ENCODE measurements at regions not wholly inside any gene's neighbourhood (a gene's known extent, or its start where the extent isn't known, plus 50 kb on each side); places are given as distances from the start of the nearest gene placed in this dataset.

DNA sequence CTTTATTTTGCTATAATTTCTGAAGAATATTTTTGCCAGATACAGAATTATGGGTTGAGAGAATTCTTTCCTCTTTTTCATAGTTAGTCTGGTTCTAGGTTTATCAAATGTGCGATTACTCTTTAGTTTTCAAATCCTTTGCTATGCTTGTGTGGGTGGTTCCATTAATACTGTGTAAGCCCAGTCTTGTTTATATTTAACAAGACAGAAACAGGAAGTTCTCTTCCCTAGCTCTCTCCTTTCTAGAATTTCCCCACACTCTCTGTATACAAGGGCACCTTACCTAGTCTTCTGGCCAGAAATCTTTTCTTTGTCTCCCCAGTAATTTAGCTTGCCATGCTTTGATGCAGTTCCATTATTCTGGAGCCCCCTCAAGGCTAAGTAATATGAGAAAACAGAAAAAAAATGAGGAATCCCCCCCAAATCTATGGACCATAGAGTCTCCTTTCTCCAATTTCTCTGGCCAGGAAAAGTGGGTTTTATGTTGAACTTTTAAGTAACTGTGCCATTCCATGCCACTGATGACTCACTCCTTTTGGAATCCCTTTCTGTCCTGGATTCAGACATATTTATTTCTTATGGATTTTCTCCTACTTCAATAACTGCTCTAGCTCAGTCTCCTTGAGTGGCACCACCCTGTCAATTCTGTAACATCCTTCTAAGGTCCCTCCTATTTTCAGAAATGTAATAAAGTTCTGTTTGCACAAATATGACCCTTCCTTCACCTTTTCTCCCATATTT lies 1714.1 kb downstream of the EFNA5 start:
- FAIRE-seq: no peak

DNA sequence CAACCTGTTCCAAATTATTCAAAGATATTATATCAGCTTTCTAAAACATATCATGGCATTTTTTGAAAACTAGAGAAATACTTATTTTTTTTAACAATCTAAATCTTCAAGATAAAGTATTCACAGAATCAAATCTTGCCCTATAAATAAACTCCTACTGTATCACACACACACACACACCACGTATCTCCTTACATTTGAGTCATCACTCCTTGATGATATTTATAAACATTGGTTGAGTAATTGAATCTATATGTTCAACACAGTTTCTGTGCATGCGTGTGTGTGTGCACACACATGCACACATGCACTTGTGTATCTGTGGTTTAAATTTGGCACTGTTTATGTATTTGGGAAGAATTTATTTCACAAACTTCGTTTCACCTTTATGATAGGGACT lies 1716.4 kb downstream of the EFNA5 start:
- no peak for FAIRE-seq

DNA sequence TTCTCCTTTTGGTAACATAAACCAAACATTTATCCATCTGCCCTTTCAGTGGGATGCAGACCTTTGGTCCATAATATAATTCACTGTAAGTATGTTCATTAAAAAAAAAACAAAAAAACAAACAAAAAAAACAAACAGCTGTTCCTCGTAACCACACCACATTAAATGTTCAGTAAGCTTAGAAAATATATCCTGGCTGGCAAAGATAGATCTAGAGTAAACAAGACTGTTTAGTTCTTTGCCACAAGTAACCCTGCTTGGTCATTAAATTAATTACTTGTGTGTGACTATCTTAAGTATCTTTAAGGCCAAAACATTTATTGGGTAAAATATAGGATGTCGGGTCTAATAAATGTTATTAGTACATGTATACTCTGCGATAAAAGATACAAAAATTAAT lies 1717.1 kb downstream of the EFNA5 start:
- FAIRE-seq: no peak

DNA sequence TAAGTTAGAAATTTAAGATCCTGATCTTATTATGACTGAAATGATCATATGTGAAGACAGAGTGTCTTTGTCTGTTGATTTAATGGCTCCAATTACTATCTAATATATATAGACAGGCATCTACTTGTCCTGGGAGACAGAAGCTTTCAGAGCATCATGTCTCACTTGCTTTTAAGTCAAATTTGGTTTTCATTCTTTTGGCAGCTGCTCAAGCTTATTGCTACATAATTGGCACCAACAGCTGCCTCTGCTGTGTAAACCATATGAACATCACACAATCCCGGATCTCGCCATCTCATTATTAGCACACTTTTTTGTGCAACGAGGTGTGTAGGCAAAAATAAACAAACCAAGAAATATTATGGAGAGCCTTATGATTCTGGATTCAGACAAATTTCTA lies 1717.9 kb downstream of the EFNA5 start:
- FAIRE-seq: no peak

DNA sequence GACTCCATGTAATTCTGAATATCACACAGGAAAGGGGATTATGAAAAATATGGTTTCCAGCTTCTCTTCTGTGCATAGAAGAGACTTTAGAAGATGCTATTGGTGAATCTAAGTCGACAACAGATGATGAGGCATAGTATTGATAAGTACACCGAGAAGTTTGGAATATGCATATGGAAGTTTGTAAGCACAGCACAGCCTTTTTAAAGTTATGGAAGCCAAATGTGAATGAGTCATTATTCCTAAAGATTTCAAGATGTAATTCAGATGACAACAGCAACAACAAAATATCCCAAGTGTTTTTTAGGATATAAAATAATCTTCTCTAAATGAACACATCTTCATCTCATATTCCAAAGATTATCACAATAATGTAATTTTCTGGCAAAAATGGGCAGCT lies 1723.3 kb downstream of the EFNA5 start:
- FAIRE-seq: no peak

DNA sequence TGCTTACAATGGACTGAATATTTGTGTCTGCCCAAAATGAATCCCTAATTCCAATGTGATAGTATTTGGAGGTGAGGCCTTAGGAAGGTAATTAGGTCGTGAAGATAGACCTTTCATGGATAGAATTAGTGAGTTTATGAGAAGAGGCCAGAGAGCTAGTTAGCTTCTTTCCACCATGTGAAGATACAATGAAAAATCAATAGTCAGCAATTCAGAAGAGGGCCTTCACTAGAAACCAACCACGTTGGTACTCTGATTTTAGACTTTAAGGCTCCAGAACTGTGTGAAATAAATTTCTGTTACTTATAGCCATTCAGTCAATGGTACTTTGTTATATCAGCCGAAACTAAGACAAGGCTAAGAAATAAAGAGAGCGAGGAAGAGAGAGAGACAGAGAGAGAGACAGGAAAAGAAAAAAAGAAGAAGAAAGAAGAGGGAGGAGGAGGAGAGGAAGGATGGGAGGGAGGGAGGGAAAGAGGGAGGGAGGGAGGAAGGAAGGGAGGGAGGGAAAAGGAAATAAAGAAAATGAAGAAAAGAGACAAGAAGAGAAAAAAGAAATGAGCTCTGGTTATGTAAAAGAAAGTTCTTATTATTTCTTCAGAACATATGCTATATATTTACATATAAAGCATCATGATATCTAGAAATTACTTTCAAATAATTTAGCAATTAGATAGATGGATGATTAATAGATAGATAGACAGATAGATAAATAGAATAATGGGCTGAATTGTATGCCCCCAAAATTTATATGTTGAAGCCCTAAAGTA lies 1725.3 kb downstream of the EFNA5 start:
- FAIRE-seq: no peak

DNA sequence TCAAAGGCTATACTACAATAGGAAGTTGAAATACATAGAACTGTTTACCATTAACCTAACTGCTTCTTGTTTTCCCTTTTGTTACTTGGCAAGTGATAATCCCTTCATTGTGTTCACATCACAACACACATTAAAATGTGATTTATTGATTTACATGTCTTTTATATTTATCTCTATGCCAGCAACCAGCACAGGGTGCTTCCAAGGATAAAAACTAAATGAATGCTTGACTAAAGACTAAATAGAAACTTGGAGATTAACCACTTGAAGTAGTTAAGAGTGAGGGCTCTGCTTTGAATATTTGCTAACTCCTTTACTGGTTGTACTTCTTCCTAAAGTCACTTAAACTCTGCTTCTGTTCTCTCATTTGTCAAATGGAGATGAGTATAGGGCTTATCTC lies 1730.6 kb downstream of the EFNA5 start:
- FAIRE-seq: no peak

DNA sequence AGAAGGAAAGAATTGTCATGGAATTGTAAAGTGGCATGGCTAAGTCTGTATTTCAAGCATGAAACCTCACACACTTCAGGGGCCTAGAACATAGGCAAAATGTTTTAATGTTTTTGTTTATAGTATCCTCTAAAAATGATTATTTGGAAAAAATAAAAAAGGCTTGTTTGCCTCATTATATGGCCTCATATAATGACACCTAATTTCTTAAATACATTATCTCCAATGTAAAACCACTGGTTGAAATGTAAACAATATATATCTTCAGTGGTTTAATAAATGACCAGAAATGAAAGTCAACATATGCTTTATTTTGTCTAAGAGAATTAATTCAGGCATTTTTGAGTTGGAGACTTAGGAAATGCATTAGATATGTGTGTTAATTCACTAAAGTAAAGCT lies 1736.6 kb downstream of the EFNA5 start:
- no peak for FAIRE-seq

DNA sequence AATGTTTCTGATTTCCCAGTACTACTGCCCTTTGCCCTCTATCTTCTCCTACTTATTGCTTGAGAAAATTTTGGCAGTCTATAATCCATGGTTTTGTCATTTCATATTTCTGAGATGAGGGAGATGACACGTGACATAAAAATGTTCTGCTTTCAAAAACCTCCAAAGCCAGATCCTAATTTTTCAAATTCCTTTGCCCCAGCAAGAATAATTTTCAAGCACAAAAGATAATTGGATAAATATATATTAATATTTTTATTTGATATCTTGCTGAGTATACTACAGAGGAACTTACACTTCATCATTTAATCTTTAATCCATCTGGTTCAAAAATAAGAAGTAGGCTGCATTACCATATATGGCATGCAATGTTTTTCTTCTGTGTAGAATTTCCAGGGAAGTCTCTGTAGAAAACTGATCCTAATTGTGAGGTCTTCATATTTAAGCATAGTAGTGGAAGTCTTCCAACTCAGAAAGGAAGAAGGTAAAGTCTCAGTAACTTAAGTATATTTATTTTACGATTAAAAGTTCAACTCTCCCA lies 1738.8 kb downstream of the EFNA5 start:
- no peak for FAIRE-seq

DNA sequence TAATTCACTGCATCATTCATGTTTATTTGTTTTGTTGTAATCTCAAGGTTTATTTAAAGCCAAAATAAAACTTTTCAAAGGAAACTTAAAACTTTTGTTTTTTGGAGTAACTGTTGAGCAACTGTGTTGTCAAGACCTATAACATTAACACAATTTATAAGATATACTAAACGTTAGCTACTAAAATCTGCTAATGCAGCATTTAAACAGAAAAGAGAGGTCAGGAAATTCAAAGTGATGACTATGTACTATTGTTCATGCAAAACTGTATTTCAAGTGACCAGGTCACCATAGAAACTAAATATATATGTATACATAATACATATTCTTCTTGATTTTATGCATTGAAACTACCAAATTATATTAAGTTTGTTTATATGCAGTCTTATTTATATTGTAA lies 1740.9 kb downstream of the EFNA5 start:
- FAIRE-seq: peak; percentile 24

DNA sequence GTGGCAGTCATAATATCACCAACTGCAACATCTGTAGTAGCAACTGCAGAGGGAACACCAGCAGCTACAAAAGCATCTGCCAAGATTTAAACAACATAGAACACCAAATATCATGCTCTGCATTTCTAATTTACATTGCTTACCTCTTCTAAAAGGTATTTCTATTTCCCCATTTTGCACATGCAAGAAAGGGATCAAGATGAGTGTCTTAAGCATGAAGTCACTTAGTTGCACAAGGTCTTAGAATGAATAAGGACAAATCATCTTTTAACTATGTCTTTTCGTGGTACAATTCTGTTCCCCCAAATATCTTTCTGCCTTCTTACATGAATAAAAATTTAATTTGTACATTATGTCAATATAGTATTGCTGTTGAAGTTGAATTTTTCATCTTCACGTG lies 1746.4 kb downstream of the EFNA5 start:
- no peak for FAIRE-seq

DNA sequence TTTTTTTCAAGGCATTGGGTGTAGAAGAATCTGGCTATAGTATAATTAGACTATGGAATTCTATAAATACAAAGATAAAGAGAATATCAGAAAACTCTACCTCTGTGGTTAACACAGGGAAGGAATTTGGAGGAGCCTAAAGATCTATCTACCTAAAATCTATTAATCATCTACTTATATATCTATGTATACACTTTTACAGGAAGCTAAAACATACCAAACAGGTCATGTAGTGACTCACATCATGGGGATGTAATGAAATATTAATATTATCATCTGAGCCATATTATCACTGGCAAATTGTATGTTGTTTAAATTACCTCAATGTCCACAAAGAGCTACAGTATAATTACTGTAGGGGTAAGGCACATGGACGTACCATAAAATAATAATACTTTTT lies 1748.2 kb downstream of the EFNA5 start:
- FAIRE-seq: no peak

DNA sequence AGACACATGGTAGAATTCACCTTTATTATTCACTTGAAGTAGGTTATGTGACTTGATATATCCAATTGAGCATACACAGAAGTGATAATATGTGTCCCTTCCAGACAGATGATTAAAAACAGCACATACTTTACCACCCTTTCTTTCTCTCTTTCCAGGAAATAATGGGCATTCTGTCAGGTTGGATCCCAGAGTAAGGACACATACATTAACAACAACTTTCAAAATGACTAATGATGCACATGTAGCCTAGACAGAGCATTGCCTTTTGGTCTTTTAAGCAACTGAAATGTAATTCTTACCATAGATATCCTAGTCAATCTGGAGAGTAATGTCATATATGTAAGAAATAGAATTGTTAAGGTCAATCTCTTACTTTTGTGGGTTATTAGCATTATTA lies 1748.7 kb downstream of the EFNA5 start:
- FAIRE-seq: no peak

DNA sequence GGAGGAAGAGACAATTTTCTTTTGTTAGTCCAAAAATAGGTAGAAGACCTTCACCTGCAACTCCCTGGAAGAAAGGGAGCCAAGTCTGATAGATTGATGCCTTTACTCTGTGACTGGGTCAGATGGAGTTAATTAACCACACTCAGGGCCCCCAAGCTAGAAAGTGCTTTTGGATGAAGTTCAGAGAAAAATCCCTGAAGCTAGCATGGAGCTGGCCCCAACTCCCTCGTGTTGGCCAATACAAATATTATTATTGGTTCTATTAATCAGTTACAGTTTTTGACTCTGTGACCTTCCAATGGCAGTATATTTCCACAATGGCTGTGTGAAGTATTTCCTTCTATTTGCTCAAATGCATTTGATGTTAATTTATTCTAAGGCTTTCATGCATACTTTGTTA lies 1753.5 kb downstream of the EFNA5 start:
- no peak for FAIRE-seq

DNA sequence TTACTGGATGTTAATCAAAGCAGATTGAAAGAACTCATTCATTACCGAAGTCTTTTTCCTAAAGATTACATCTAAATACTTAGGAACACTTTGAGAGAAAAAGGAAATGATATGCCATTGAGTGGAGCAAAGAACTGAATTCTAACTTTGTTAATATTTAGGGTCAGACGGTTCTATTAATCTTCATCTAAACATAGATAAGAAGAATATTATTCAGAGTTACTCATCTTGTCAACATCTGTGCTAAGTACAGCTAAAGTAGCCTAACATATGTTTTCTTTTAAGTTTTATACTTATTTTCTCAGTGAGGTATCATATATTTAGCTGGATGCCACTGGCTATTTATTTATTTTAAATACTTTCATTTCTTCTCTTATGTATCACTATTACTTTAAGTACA lies 1763.7 kb downstream of the EFNA5 start:
- no peak for FAIRE-seq

DNA sequence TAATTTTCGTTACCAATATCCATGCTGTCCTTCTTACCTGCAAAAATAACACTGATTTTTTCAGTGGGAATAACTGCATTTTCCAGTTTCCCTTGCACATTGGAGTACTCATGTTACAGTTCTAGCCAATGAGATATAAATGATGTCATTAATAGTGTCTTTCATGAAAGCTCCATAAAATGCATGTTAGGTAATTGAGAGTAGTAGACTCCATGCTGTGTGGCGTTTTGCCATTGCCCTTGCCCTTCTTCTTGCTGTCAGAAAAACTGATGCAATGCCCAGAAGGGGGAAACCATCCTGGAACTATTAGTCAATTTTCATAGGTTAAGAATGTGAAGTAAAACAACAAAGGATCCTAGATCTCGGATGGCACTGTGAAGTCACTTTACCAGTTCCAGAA lies 1765.3 kb downstream of the EFNA5 start:
- no peak for FAIRE-seq

DNA sequence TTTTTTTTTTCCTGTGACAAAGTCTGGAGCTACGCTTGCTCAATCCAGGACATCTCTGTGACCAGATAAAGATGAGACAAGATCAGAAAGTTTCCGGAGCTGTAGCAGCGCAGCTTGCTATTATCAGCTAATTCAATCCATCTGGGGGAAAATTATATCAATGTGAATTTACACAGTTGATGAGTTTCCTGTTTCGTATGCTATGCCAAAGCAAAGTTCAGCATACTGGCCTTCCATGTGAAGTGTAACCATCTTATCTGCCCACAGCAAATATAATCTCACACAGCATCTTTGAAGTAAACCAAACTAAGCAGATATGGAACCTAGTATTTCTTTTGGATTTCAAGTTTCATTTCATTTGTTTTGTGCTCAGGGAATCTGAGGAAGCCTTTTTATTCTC lies 1767.7 kb downstream of the EFNA5 start:
- FAIRE-seq: no peak

DNA sequence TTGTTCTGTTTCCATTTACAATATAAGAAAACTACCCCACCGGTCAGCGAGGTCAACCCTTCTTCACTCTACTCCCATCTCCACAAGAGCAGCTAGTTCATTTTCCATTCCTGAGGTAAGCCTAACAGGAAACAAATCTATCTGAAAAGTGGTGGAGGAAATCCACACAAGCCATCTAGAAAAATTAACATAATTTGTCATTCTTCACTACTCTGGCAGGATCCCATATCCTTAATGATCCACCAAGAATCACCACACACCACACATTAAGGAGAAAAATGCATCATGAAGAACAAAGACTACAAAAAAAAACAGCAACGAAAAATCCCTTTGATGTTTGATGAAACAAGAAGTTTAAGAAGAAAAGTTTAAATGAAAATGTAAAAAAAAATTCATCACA lies 1771.0 kb downstream of the EFNA5 start:
- no peak for FAIRE-seq

DNA sequence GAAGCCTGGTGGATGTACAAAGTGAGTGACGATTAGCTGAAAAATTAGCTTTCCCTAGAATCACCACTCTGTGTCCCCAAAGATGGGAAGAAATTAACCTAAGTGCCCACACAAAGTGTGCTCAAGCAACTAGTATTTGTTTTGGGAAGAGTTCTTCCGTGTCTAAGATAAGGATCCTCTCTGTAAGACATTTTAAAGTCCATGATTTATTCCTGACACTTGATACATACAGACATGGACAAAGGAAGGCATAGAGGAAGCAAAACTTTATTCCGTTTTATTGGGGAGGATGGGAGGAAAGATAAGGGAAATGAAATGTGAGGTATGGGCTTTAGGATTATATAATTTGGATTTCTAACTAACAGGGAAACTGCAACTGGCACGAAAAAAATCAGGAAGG lies 1772.6 kb downstream of the EFNA5 start:
- no peak for FAIRE-seq

DNA sequence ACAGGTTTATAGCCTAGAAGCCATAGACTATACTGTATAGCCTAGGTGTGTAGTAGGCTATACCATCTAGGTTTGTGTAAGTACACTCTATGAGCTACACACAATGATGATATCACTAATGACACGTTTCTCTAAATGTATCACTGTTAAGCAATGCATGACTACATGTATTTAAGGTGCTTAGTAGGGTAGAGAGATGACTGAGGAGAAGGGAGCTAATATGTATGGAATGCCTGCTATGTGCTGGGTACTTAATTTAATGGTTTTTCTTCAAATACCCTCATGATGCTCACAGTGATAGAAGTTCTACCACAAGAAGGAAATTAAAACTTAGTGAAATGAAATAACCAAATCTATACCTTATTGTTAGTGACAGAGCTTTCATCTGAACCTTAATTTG lies 1785.5 kb downstream of the EFNA5 start:
- no peak for FAIRE-seq

DNA sequence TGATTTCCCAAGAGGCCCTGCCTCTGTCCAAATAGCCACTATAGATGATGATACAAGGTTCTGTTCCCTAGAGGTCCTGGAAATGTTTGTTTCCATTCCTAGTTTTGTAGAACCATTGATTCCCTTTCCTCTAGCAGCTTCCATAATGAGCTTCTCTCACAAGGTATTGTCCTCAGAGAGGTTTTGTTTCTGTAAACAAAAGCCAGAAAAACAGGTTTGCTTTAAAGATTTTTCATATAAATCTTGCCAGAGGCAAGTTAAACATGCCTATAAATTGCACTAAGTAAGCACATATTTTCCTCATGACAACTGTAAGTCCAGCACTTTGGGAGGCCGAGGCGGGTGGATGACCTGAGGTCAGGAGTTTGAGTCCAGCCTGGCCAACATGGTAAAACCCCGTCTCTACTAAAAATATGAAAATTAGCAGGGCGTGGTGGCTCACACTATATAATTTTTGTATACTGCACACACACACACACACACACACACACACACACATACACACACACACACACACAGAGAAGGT lies 1787.7 kb downstream of the EFNA5 start:
- no peak for FAIRE-seq

DNA sequence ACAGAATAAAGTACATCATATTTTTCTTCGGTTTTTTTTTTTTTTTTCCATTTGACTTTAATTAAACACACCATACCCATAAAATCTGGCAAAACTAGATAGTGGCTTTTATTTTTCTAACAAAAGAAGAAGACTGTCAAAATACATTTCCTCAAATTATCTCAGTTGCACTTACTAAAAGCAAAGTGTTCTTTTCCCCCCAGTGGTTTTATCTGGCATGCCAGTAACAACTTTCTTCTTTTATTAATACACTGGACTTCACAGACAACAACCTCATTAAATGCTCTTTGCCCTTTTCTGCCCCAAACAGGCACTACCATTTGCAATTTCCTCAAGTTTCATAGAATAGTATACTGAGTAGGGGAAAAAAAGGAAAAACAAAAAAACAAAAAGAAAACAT lies 1792.3 kb downstream of the EFNA5 start:
- FAIRE-seq: no peak

DNA sequence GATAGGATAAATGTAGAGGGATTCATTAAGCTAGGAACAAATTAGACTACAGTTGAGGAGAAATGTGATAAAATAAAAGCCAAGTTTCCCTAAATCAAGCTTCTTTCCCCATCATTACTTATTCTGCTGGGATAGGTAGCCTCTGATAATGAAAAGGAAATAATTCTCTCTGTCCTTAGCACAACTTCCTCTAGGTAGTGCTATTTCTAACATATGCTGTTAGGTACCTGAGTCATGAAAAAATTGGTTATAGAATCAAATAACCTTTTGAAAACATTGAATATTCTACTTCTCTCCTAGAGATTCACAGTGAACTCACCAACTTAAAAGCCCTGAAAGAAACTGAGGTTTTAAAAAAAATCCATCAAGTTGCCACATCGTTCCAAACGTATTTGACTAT lies 1793.1 kb downstream of the EFNA5 start:
- FAIRE-seq: no peak

DNA sequence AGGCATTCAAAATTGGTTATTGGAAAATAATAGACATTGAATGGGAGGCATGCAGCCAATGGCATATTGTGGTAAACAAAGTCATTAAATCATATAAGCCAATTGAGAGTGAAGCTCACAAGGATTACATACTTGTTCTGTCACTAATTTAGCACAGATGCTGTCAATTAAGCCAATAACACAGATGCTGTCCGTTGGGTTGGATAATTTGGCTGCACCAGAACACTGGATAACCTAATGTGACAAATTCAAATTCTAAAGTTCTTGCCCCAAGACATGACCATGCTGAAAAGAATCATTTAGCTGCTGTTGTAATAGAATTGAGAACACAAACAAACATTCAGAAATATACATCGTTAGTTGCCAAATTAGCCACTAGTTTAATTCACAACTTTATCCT lies 1796.4 kb downstream of the EFNA5 start:
- FAIRE-seq: no peak

Data from colon (tissue), 2 donors.